Loucy (cell line): ENCODE measurements at regions not wholly inside any gene's neighbourhood (a gene's known extent, or its start where the extent isn't known, plus 50 kb on each side); places are given as distances from the start of the nearest gene placed in this dataset.

Experiments
- EZH2phosphoT487 ChIP-seq: fragments of 200-600 bp; IDR thresholded peaks from 2 replicates; pipeline ENCODE4 v1.6.1; 2018; ENCODE audit warnings: antibody characterized with exemption, mild to moderate bottlenecking, moderate library complexity, borderline replicate concordance
- TF ChIP-seq, protein P1 (sequence below): fragments of 200-600 bp; sonication (generic); conservative IDR thresholded peaks from 2 replicates; pipeline ENCODE4 v1.5.1; 2014; ENCODE audit warnings: mild to moderate bottlenecking, antibody characterized with exemption, low read length

DNA sequence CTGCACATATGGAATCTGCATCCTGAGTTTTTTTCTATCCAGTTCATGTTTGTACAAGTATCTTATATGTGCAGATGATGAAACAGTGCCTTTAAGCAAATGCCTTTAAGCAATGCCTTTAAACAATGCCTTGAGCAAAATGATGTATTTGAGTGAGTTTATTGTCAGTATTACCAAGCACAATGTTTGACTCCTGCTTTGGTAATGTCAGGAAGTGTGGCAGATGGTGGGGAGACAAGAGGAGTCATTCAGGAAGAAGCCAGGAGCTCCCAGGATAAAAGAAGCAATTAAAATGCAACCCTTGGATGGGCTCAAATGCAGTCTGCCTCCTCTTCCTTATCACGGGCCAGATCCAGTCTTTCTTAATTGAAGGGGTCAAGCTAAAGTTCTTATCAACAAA lies 108.7 kb upstream of the KCNJ15 start:
- TF ChIP-seq, protein P1, sequence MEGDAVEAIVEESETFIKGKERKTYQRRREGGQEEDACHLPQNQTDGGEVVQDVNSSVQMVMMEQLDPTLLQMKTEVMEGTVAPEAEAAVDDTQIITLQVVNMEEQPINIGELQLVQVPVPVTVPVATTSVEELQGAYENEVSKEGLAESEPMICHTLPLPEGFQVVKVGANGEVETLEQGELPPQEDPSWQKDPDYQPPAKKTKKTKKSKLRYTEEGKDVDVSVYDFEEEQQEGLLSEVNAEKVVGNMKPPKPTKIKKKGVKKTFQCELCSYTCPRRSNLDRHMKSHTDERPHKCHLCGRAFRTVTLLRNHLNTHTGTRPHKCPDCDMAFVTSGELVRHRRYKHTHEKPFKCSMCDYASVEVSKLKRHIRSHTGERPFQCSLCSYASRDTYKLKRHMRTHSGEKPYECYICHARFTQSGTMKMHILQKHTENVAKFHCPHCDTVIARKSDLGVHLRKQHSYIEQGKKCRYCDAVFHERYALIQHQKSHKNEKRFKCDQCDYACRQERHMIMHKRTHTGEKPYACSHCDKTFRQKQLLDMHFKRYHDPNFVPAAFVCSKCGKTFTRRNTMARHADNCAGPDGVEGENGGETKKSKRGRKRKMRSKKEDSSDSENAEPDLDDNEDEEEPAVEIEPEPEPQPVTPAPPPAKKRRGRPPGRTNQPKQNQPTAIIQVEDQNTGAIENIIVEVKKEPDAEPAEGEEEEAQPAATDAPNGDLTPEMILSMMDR = no peak
- no peak for TF ChIP-seq EZH2phosphoT487
